ENCODE measurements at regions not wholly inside any gene's neighbourhood (a gene's known extent, or its start where the extent isn't known, plus 50 kb on each side); places are given as distances from the start of the nearest gene placed in this dataset.
"Not testable (repeated sequence)": the region's sequence is repeated elsewhere in the genome, so short reads cannot be mapped to it uniquely, and the experiment has no call there.

GRCh38 chr17:52546493-52546892, 388.0 kb upstream of the CA10 start:
- no peak for DNase-seq (ENCODE audit: low spot score)

DNA sequence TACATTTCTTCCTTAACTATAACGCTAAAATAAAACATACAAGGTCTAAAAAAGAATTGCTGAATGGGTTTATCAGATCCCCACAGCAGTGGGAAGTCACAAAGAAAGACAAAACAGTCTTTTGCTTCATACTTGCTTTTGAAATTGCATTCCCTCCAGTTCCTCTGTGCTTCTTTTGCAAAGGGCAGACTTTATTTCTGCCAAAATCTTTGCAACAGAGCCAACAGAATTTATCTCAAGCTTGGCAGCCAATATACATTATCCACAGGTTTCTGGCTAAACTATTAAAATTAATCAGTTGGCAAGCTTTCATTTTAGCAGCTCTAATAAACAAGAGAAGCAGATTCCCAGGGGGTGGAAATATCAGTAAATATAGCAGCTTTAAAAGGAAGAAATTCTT, 378.9 kb upstream of the CA10 start:
- no peak for DNase-seq (ENCODE audit: low spot score)

GRCh38 chr17:52536489-52536888, 378.0 kb upstream of the CA10 start:
- DNase-seq (ENCODE audit: low spot score) = no peak

DNA sequence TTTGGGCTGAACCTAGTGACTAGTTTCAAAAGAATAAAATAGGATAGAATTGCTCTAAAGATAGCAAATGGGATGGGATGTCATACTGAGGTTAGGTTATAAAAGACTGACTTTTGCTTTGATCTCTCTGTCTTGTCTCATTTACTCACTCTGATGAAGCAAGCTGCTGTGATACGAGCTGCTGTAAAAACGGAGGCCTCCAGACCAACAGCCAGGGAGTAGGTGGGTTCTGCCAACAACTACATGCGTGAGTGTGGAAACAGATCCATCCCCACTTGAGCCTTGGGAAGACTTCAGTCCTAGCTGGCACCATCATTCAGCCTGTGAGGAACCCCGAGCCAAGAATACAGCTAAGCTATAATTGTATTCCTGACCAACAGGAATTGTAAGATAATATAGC, 373.9 kb upstream of the CA10 start:
- DNase-seq (ENCODE audit: low spot score) = no peak

DNA sequence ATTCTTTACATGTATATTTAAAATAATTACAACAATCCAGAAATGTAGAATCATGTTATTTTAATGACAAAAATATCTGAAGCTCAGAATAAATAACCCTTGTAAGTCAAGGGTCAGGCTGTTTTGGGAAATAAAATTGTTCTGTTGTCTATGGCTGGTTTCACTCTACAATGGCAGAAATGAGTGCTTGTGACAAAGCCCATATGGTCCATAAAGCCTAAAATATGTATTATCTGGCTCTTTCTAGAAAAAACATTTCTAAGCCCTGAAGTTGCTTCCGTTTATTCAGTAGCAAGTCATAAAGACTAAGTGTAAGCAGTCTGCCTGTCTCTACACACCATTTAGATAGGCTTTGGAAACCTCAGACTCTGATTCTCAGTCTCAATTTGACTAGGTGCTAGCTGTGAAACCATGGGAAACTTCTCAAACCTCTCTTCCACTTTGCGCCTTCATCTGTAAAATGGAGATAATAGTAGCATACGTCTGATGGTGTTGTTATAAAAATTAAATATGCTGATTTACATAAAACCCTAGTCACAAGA, 365.7 kb upstream of the CA10 start:
- DNase-seq (ENCODE audit: low spot score) = no peak

- DNase-seq (ENCODE audit: low spot score) = no peak
These were observed 358.7 kb upstream of the CA10 start for GRCh38 chr17:52517176-52517575.

GRCh38 chr17:52515927-52516326, 357.4 kb upstream of the CA10 start:
- no peak for DNase-seq (ENCODE audit: low spot score)

- DNase-seq (ENCODE audit: low spot score) = no peak
These were observed 347.1 kb upstream of the CA10 start for GRCh38 chr17:52505601-52506000.

DNA sequence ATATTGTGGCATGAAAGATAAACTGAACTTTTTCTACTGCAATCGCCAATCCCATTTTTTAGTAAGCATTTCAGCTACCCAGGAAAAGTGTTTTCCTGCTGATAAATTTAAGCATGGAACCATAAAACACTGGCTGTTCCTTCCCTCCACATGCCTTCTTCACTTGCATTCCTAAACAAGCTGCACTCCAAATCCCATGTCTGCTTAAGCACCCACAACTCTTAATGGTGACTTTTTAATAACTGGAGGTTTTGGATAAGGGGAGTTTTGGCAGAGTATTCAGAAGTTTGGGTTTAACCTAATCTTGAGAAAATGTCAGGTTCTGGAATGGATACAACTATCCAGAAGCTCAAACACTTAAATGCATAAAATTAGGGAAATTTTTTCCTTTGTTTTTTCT, 345.6 kb upstream of the CA10 start:
- no peak for DNase-seq (ENCODE audit: low spot score)

DNA sequence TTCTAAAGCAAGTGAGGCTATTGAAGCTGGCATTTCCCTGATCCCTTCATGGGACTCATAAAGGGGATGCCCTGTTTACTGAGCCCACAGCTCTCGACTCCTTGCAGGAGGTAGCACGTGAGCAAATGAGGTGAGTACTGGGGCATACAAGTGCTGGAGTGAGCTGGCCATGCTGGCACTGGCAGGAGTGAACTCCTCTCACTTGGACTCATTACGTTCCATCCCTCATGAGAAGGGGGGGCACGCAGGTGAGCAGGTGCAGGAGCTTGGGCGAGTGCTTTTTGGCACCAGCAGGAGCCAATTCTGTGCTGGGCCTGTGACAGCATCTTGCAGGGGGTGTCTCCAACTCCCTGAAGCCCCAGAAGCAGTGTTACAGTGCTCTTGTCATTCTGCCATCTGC, 337.1 kb upstream of the CA10 start:
- no peak for DNase-seq (ENCODE audit: low spot score)

- no peak for DNase-seq (ENCODE audit: low spot score)
These were observed 323.8 kb upstream of the CA10 start for GRCh38 chr17:52482271-52482670.

GRCh38 chr17:52477824-52478699, 319.5 kb upstream of the CA10 start:
- DNase-seq (ENCODE audit: low spot score) = no peak

GRCh38 chr17:52476638-52477313, 318.3 kb upstream of the CA10 start:
- no peak for DNase-seq (ENCODE audit: low spot score)

DNA sequence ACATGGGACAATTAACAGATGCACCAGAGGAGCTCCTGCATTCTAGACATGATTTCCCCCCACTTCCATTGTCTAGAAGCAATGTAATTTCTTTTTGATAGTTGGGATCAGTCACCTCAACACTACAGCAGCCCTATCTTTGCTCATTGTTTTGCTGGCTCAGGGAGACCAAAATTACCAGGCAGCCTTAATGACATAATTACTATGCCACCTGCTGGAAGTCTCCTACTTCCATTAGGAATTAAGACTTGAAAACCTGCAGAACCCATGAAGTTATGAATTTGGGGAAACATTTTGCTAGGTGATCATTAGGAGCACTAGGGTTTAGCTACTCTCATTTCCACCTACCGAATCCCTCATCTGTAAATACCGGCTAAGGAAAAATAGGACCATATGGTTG, 312.0 kb upstream of the CA10 start:
- DNase-seq (ENCODE audit: low spot score) = no peak

- DNase-seq (ENCODE audit: low spot score) = no peak
These were observed 306.9 kb upstream of the CA10 start for GRCh38 chr17:52465407-52465806.

DNA sequence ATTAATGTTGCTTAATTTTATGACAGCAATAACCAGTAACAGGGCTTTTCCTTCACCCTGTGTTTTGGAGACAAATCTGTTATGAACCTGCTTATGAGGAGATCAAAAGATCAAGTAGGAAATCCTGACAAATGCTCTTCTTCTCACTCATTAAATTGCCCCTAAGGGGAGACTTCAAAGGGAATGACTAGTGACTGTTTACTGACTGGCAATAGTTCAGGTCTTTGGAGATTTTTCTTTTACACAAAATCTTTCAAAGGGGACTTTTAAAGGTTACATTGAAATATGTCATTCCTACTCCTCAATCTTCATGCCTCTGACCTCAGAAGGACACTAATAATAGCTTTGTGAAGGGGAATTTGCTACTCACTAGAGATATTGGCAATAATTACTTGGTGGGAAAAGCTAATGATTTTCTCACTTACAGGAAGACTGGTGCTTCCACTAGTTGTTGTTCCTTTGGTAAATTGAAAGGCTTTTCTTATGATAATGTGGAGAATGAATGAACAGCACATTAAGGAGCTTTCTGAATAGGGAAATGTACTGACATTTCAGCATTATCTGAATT, 292.9 kb upstream of the CA10 start:
- no peak for DNase-seq (ENCODE audit: low spot score)

DNA sequence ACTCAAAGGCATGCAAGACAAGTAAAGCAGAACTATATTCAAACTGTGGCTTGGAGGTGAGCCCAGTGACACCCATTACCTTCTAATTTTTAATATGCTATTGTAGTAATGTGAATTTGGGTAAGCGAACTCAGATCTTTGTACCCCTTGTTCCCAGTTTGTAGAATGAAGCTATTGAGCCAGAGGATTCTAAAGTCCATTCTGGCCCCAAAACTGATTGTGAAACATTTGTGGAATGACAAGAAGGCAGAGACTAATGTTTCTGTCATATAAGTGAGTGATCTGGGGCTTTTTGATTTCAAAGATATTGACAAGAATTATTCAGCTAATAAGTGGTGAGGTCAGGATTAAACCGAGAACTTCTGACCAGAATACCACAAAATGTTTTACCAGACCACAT, 283.8 kb upstream of the CA10 start:
- no peak for DNase-seq (ENCODE audit: low spot score)

DNA sequence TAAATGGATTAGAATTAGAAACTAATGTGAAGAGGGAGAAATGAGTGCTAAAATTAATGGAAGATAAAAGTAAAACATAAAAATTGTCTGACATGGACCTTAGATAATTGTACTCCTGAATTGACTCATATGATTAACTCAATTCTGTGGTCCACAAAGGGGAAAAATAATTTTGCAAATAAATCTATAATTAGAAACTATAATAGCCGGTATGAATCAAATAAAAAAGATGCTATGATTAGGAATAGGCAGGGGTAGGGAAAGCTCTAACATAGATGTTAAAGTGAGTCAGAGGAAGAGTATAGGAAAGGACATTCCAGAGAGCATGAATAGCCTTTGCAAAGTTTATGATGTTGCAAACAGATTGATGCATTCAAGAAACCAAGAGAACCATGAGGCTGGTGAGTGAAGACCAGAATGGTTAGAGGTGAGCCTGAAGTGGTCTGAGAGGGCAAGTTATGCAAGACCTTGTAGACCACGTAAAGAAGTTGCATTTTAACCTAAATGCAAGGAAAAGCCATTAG, 262.1 kb upstream of the CA10 start:
- DNase-seq (ENCODE audit: low spot score) = no peak

DNA sequence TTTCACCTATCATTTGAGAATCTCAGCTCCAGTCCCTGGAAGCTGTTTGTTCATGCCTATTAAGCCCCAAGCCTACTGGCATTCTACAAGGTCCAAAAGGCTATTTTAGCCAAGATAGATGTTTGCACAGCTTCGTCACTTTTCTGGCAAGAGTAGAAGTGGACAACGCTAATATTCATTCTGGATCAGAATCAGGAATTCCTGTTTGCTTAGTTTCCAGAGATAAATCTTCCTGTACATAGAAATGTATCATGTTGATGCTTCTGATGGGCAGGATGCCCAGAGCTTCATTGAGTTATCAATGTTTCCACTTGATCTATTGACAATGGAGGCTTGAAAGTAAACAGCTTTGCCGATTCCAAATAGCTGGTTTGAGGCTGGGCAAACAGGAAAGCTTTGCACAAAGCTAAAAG, 260.7 kb upstream of the CA10 start:
- no peak for DNase-seq (ENCODE audit: low spot score)

- DNase-seq (ENCODE audit: low spot score) = no peak
These were observed 252.3 kb upstream of the CA10 start for GRCh38 chr17:52410781-52411180.

DNA sequence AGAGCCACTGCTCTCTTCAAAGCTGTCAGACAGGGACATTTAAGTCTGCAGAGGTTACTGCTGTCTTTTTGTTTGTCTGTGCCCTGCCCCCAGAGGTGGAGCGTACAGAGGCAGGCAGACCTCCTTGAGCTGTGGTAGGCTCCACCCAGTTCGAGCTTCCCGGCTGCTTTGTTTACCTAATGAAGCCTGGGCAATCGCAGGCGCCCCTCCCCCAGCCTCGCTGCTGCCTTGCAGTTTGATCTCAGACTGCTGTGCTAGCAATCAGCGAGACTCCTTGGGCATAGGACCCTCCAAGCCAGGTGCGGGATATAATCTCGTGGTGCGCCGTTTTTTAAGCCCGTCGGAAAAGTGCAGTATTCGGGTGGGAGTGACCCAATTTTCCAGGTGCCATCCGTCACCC, 250.7 kb upstream of the CA10 start:
- not testable (repeated sequence) for DNase-seq (ENCODE audit: low spot score)

GRCh38 chr17:52395308-52395707, 236.8 kb upstream of the CA10 start:
- no peak for DNase-seq (ENCODE audit: low spot score)

DNA sequence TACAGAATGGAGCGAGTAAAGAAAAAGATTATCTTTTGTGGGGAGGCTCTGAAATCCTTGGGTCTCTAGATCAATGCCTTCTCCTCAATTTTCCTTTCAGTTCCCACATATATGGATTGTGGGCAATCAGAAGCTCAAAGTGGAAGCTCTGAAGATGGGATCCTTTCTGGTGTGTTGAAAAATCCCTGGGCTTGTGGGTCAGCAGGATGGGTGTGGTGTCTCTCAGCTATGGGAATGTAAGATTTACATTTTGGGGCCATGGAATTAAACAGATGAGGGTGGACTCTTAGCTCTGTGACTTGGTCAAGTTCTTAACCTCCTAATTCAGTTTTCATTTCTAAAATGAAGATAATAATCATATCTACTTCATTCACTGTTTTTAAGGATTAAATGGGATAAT, 231.9 kb upstream of the CA10 start:
- DNase-seq (ENCODE audit: low spot score) = no peak

All from RKO (cell line).